ENCODE measurements at regions not wholly inside any gene's neighbourhood (a gene's known extent, or its start where the extent isn't known, plus 50 kb on each side); places are given as distances from the start of the nearest gene placed in this dataset.

- DNase-seq (ENCODE audit: low read depth, low spot score): no peak
Measured at GRCh38 chrX:6472652-6473342, 62.1 kb downstream of the VCX3A start.

GRCh38 chrX:6468706-6469105 lies 66.2 kb downstream of the VCX3A start:
- no peak for DNase-seq (ENCODE audit: low read depth, low spot score)

GRCh38 chrX:6465756-6466155 lies 69.2 kb downstream of the VCX3A start:
- DNase-seq (ENCODE audit: low read depth, low spot score): no peak

- no peak for DNase-seq (ENCODE audit: low read depth, low spot score)
Measured at GRCh38 chrX:6464726-6465125, 70.2 kb downstream of the VCX3A start.

GRCh38 chrX:6460893-6461490 lies 73.9 kb downstream of the VCX3A start:
- DNase-seq (ENCODE audit: low read depth, low spot score): peak; percentile 18

GRCh38 chrX:6456196-6456595 lies 78.7 kb downstream of the VCX3A start:
- peak; percentile 78 for DNase-seq (ENCODE audit: low read depth, low spot score)

GRCh38 chrX:6449946-6450345 lies 85.0 kb downstream of the VCX3A start:
- no peak for DNase-seq (ENCODE audit: low read depth, low spot score)

- DNase-seq (ENCODE audit: low read depth, low spot score): no peak
Measured at GRCh38 chrX:6448003-6448402, 86.9 kb downstream of the VCX3A start.

GRCh38 chrX:6446582-6446981 lies 88.3 kb downstream of the VCX3A start:
- no peak for DNase-seq (ENCODE audit: low read depth, low spot score)

GRCh38 chrX:6440648-6441047 lies 94.3 kb downstream of the VCX3A start:
- no peak for DNase-seq (ENCODE audit: low read depth, low spot score)

- peak; percentile 12 for DNase-seq (ENCODE audit: low read depth, low spot score)
Measured at GRCh38 chrX:6432226-6432625, 102.7 kb downstream of the VCX3A start.

GRCh38 chrX:6407542-6407941 lies 127.4 kb downstream of the VCX3A start:
- DNase-seq (ENCODE audit: low read depth, low spot score): no peak

- no peak for DNase-seq (ENCODE audit: low read depth, low spot score)
Measured at GRCh38 chrX:6386837-6387236, 148.1 kb downstream of the VCX3A start.

- no peak for DNase-seq (ENCODE audit: low read depth, low spot score)
Measured at GRCh38 chrX:6384921-6385320, 150.0 kb downstream of the VCX3A start.

- peak; percentile 40 for DNase-seq (ENCODE audit: low read depth, low spot score)
Measured at GRCh38 chrX:6384371-6384770, 150.5 kb downstream of the VCX3A start.

GRCh38 chrX:6383917-6384316 lies 151.0 kb downstream of the VCX3A start:
- DNase-seq (ENCODE audit: low read depth, low spot score): peak; percentile 21

- DNase-seq (ENCODE audit: low read depth, low spot score): peak; percentile 39
Measured at GRCh38 chrX:6383488-6383887, 151.4 kb downstream of the VCX3A start.

GRCh38 chrX:6382284-6382683 lies 152.6 kb downstream of the VCX3A start:
- no peak for DNase-seq (ENCODE audit: low read depth, low spot score)

GRCh38 chrX:6377103-6377764 lies 148.6 kb upstream of the NLGN4X start:
- no peak for DNase-seq (ENCODE audit: low read depth, low spot score)

- no peak for DNase-seq (ENCODE audit: low read depth, low spot score)
Measured at GRCh38 chrX:6374556-6374955, 145.9 kb upstream of the NLGN4X start.

- DNase-seq (ENCODE audit: low read depth, low spot score): no peak
Measured at GRCh38 chrX:6372981-6373380, 144.3 kb upstream of the NLGN4X start.

- no peak for DNase-seq (ENCODE audit: low read depth, low spot score)
Measured at GRCh38 chrX:6371353-6371752, 142.7 kb upstream of the NLGN4X start.

- no peak for DNase-seq (ENCODE audit: low read depth, low spot score)
Measured at GRCh38 chrX:6363188-6363587, 134.5 kb upstream of the NLGN4X start.

Measured in ELF-1 (cell line).